Cerebellar cortex (tissue), 1 donor: ENCODE measurements at regions not wholly inside any gene's neighbourhood (a gene's known extent, or its start where the extent isn't known, plus 50 kb on each side); places are given as distances from the start of the nearest gene placed in this dataset.

Source experiments
- DNase-seq: peaks from one replicate; pipeline ENCODE4 v3.0.0-alpha.2; 2015; ENCODE audit warnings: low spot score

GRCh38 chr13:106681536-106681935 lies 113.6 kb upstream of the ARGLU1 start:
- DNase-seq = no peak

- no peak for DNase-seq
These were observed 113.0 kb upstream of the ARGLU1 start for GRCh38 chr13:106680796-106681472.

GRCh38 chr13:106678646-106679418 lies 110.9 kb upstream of the ARGLU1 start:
- no peak for DNase-seq

GRCh38 chr13:106675311-106675710 lies 107.4 kb upstream of the ARGLU1 start:
- DNase-seq = no peak

- DNase-seq = no peak
These were observed 93.0 kb upstream of the ARGLU1 start for GRCh38 chr13:106660746-106661625.

- DNase-seq = no peak
These were observed 89.2 kb upstream of the ARGLU1 start for GRCh38 chr13:106657104-106657503.

- DNase-seq = no peak
These were observed 88.2 kb upstream of the ARGLU1 start for GRCh38 chr13:106656186-106656585.

GRCh38 chr13:106651442-106651841 lies 83.5 kb upstream of the ARGLU1 start:
- DNase-seq = no peak

- no peak for DNase-seq
These were observed 82.8 kb upstream of the ARGLU1 start for GRCh38 chr13:106650690-106651205.

GRCh38 chr13:106649495-106649894 lies 81.6 kb upstream of the ARGLU1 start:
- DNase-seq = no peak

GRCh38 chr13:106640515-106640914 lies 72.6 kb upstream of the ARGLU1 start:
- no peak for DNase-seq

- DNase-seq = no peak
These were observed 69.6 kb upstream of the ARGLU1 start for GRCh38 chr13:106637519-106637918.

- no peak for DNase-seq
These were observed 68.6 kb upstream of the ARGLU1 start for GRCh38 chr13:106636492-106636891.

- DNase-seq = no peak
These were observed 67.7 kb upstream of the ARGLU1 start for GRCh38 chr13:106635616-106636015.

GRCh38 chr13:106633321-106633720 lies 65.4 kb upstream of the ARGLU1 start:
- DNase-seq = no peak

GRCh38 chr13:106630650-106631049 lies 62.7 kb upstream of the ARGLU1 start:
- DNase-seq = no peak

- no peak for DNase-seq
These were observed 62.2 kb upstream of the ARGLU1 start for GRCh38 chr13:106630162-106630561.

GRCh38 chr13:106628936-106629659 lies 61.2 kb upstream of the ARGLU1 start:
- no peak for DNase-seq

- no peak for DNase-seq
These were observed 58.5 kb upstream of the ARGLU1 start for GRCh38 chr13:106626473-106626872.

- no peak for DNase-seq
These were observed 57.6 kb upstream of the ARGLU1 start for GRCh38 chr13:106625578-106625977.

GRCh38 chr13:106623799-106624460 lies 56.0 kb upstream of the ARGLU1 start:
- no peak for DNase-seq
